AG09309 (cell line): ENCODE measurements at regions not wholly inside any gene's neighbourhood (a gene's known extent, or its start where the extent isn't known, plus 50 kb on each side); places are given as distances from the start of the nearest gene placed in this dataset.

Experiments
- DNase-seq: peaks from one replicate; pipeline ENCODE4 v3.0.0-alpha.2; 2010; ENCODE audit warnings: low read depth
- H3K4me3 ChIP-seq: 2 replicates; pipeline ENCODE4 v1.5.1; 2011; ENCODE audit warnings: mild to moderate bottlenecking, low read depth, low read length, moderate library complexity; ENCODE audit not compliant: control insufficient read depth
- CTCF ChIP-seq: IDR thresholded peaks from 2 replicates; pipeline ENCODE4 v1.5.1; 2011; ENCODE audit warnings: mild to moderate bottlenecking, low read depth, low read length, inconsistent platforms; ENCODE audit not compliant: insufficient read depth, control insufficient read depth; ENCODE audit errors: missing control alignments

- DNase-seq = no peak
- no peak for TF ChIP-seq CTCF
- H3K4me3 ChIP-seq = no peak overlapping the region
These were observed 305.9 kb upstream of the MTNR1B start for GRCh38 chr11:92663539-92663938.

- TF ChIP-seq CTCF = no peak
- no peak for DNase-seq
- H3K4me3 ChIP-seq = no peak overlapping the region
These were observed 301.8 kb upstream of the MTNR1B start for GRCh38 chr11:92667486-92668152.

- no peak for TF ChIP-seq CTCF
- no peak for DNase-seq
- H3K4me3 ChIP-seq = no peak overlapping the region
These were observed 299.1 kb upstream of the MTNR1B start for GRCh38 chr11:92670308-92670890.

- TF ChIP-seq CTCF = no peak
- DNase-seq = no peak
- H3K4me3 ChIP-seq = no peak overlapping the region
These were observed 298.4 kb upstream of the MTNR1B start for GRCh38 chr11:92671081-92671480.

- no peak for TF ChIP-seq CTCF
- DNase-seq = no peak
These were observed 294.1 kb upstream of the MTNR1B start for GRCh38 chr11:92675303-92675702.

GRCh38 chr11:92675810-92676209, 293.6 kb upstream of the MTNR1B start:
- H3K4me3 ChIP-seq = no peak overlapping the region
- no peak for TF ChIP-seq CTCF
- no peak for DNase-seq

More at GRCh38 chr11:92675303-92675702, 294.1 kb upstream of the MTNR1B start:
- H3K4me3 ChIP-seq = no peak overlapping the region
